Fibroblast of villous mesenchyme (primary cell): ENCODE measurements at regions not wholly inside any gene's neighbourhood (a gene's known extent, or its start where the extent isn't known, plus 50 kb on each side); places are given as distances from the start of the nearest gene placed in this dataset.
"Not testable (repeated sequence)": the region's sequence is repeated elsewhere in the genome, so short reads cannot be mapped to it uniquely, and the experiment has no call there.

Experiments used
- DNase-seq: peaks from one replicate; pipeline ENCODE4 v3.0.0-alpha.2; 2010; ENCODE audit warnings: low read depth
- H3K4me3 ChIP-seq: 2 replicates; pipeline ENCODE4 v1.5.1; 2011; ENCODE audit warnings: low read depth, mild to moderate bottlenecking, low read length
- TF ChIP-seq, protein P1 (sequence below): IDR thresholded peaks from 2 replicates; pipeline ENCODE4 v1.5.1; 2012; ENCODE audit warnings: low read depth, mild to moderate bottlenecking, low read length; ENCODE audit not compliant: insufficient read depth

DNA sequence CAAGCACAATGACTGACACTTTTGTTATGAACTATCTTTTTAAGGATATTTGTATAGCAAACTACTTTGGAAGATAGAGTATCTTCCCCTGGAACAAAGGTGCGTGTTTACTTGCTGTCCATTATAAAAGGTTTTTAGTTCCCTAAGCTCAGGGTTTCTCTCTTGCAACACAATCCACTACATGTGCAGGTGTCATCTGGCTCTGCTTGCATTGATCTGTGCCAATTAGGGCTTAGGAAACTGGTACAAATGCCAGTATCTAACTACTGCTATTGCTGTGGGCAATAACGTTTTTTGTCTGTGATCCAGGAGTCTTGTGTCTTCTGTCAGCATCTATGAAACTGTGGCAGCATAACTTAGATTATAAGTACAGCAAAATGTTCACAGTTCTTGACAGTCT lies 68.3 kb upstream of the ABCD3 start:
- no peak overlapping the region for H3K4me3 ChIP-seq
- TF ChIP-seq, protein P1, sequence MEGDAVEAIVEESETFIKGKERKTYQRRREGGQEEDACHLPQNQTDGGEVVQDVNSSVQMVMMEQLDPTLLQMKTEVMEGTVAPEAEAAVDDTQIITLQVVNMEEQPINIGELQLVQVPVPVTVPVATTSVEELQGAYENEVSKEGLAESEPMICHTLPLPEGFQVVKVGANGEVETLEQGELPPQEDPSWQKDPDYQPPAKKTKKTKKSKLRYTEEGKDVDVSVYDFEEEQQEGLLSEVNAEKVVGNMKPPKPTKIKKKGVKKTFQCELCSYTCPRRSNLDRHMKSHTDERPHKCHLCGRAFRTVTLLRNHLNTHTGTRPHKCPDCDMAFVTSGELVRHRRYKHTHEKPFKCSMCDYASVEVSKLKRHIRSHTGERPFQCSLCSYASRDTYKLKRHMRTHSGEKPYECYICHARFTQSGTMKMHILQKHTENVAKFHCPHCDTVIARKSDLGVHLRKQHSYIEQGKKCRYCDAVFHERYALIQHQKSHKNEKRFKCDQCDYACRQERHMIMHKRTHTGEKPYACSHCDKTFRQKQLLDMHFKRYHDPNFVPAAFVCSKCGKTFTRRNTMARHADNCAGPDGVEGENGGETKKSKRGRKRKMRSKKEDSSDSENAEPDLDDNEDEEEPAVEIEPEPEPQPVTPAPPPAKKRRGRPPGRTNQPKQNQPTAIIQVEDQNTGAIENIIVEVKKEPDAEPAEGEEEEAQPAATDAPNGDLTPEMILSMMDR: no peak
- no peak for DNase-seq

DNA sequence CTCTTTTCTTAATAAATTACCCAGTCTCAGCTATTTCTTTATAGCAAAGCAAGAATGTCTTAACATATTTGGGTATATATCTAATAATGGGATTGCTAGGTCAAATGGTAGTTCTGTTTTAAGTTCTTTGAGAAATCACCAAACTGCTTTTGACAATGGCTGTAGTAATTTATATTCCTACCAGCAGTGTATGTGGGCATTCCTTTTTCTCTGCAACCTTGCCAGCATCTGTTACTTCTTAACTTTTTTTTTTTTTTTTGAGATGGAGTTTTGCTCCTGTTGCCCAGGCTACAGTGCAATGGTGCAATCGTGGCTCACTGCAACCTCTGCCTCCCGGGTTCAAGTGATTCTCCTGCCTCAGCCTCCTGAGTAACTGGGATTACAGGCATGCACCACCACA lies 69.8 kb upstream of the ABCD3 start:
- H3K4me3 ChIP-seq, DNase-seq: not testable (repeated sequence)

DNA sequence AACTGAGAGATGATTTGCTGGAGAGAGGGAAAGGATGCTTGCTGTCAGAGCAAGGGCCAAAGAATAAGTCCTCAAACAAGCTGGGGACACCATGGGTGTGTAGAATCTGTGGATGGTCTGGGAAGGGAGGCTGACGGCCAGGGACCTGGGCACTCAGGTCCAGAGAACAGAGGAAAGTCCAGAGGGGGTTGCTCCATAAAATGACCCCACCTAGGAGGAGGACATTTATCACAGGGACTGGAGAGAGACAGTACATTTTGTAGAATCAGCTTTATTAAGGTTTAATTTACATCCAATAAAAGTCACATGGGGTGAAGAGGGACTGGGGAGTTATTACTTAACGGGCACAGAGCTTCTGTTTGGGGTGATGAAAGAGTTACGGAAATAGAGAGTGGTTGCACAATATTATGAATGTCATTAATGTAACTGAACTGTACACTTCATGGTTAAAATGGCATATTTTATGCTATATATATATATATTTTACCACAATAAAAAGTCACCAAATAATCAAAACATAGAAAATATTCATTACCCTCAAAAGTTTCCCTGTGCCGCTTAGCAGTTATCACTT lies 73.0 kb upstream of the ABCD3 start:
- H3K4me3 ChIP-seq: no peak overlapping the region
- TF ChIP-seq, protein P1: no peak
- no peak for DNase-seq

DNA sequence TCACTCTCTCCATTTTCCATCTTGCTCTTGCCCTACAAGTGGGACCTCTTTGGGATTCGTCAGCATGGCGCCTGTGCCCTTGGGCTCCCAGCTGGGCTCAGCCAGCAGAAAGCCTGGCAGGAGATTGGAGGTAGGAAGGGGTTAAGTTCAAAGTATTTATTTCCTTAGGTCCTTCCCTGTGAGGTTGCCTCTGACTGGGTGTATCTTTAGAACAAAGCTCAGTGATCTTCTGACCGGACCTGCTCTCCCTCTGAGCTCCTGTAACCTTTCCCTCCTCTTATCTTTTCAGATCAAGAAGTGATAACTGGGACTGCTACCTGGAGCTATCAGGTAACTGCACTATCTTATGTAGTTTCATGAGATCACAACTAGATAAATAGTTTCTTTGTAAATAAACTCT lies 75.8 kb upstream of the ABCD3 start:
- no peak overlapping the region for H3K4me3 ChIP-seq
- TF ChIP-seq, protein P1: no peak
- no peak for DNase-seq

DNA sequence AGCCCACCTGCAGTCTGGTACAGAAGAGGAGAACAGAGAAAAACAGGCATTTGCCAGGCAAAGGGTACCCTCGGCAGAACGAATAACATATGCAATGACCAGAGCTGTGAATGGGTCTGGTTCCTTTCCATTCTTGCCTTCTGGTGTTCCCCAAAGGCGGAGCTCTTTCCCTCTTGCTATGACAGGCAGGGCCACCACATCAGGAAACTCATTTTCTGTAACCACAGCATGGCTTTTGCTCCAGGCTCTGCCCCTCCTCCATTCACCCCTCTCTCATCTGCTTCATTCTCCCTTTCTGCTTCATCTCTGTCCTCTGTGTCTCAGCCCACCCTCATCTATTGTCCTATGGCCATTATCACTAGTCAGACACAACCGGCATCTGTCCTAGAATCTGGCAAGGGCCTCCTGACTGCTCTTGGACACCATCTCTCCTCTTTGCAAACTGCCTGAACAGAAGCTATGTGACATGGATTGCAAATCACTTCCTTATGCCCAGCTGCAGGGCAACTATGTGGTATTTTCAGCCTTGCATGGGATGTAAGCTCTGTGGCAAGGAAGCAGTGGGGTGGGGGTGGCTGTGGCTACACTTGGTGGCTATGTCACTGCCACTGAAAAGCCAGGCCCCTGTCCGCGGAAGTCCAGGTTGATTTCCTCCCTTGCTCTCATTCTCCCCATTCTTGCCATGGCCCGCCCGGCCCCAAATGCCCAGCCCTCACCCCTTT lies 78.8 kb upstream of the ABCD3 start:
- no peak overlapping the region for H3K4me3 ChIP-seq
- TF ChIP-seq, protein P1: no peak
- DNase-seq: no peak

DNA sequence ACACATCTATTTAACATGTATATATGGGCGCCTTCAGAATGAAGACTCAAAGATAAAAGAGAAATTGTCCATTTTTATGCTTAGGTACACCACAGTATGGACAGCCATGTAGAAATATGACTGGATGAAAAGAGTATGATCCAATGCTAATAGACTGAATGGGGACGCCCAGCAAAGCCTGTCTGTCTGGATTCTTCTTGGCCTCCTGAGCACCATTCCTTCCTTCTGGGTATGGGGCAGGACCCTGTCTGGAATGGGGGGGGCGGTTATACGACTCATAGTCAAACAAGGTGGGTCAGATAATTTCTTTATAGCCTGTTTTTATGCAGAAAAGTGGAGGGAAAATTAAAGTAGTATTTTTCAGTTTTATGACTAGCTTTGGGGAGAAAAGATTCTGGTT lies 81.2 kb upstream of the ABCD3 start:
- no peak overlapping the region for H3K4me3 ChIP-seq
- DNase-seq: no peak
- TF ChIP-seq, protein P1: no peak

DNA sequence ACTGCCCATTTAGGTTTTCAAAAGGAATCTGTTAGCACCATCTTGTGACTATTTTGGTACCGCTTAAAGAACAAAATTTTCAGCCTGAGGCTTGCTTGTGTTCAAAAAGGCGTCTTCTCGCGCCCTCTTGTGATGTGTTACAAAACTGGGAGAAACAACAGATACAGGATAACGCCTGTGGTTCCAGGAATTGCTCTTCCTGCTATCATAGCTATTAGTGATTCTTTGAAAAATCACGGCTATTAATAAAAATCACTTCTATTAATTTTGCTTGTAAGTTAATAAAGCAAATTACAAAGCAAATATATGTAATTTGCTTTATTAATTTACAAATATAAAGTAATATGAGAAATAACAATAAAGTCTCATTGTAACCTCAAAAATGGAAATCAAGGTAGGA lies 82.2 kb upstream of the ABCD3 start:
- H3K4me3 ChIP-seq: no peak overlapping the region
- TF ChIP-seq, protein P1: peak; percentile 82
- DNase-seq: peak; percentile 95
